Activated CD8-positive, alpha-beta memory T cell treated with anti-CD3 and anti-CD28 coated beads, Interleukin-2, amount 10 ng/mL, durations not matched to agents 7 days and 5 days (primary cell): ENCODE measurements at regions not wholly inside any gene's neighbourhood (a gene's known extent, or its start where the extent isn't known, plus 50 kb on each side); places are given as distances from the start of the nearest gene placed in this dataset.

ENCODE experiments used
- ATAC-seq: fragments of 150-1000 bp; cut with Tn5 transposase; one replicate; pipeline ENCODE4 v1.10.0; 2021; ENCODE audit warnings: moderate library complexity
- CTCF ChIA-PET: fragments of 350-600 bp; sonication (Branson Sonifier 250); formaldehyde crosslinking; loops from one replicate; lab custom pipeline; 2021; ENCODE audit warnings: antibody characterized with exemption; lab: Charles Lee
- DNase-seq: peaks from one replicate; pipeline ENCODE4 v3.0.0-alpha.2; 2020
- H3K27ac Mint-ChIP-seq: one replicate; pipeline ENCODE4 v1.8.0; 2021; ENCODE audit warnings: mild to moderate bottlenecking, mixed read lengths
- H3K27me3 Mint-ChIP-seq: one replicate; pipeline ENCODE4 v1.8.0; 2021; ENCODE audit warnings: mixed read lengths
- H3K36me3 Mint-ChIP-seq: one replicate; pipeline ENCODE4 v1.8.0; 2021; ENCODE audit warnings: mild to moderate bottlenecking, mixed read lengths
- H3K4me1 Mint-ChIP-seq: one replicate; pipeline ENCODE4 v1.8.0; 2021; ENCODE audit warnings: mixed read lengths
- H3K4me3 Mint-ChIP-seq: one replicate; pipeline ENCODE4 v1.8.0; 2021; ENCODE audit warnings: mild to moderate bottlenecking, moderate library complexity, mixed read lengths
- H3K9me3 Mint-ChIP-seq: one replicate; pipeline ENCODE4 v1.8.0; 2022; ENCODE audit warnings: low read depth, mixed read lengths

GRCh38 chr6:142542704-142543233, 241.0 kb downstream of the ADGRG6 start:
- CTCF ChIA-PET = no interaction called here
- no peak for ATAC-seq
- Mint-ChIP-seq H3K36me3 (no peaks in the 10 kb centered on the region), H3K4me1 (peaks cover 12% of the 10 kb centered on the region), H3K27ac (no peak overlapping the region), H3K4me3 (no peak overlapping the region), H3K9me3 (no peaks in the 10 kb centered on the region), H3K27me3 (peaks cover 2% of the 10 kb centered on the region)
- DNase-seq = no peak

GRCh38 chr6:142543606-142544005, 241.8 kb downstream of the ADGRG6 start:
- H3K36me3 Mint-ChIP-seq = no peaks in the 10 kb centered on the region
- H3K4me1 Mint-ChIP-seq = peaks cover 17% of the 10 kb centered on the region
- DNase-seq = no peak
- CTCF ChIA-PET = no interaction called here
- H3K4me3 Mint-ChIP-seq = no peak overlapping the region
- no peak overlapping the region for H3K27ac Mint-ChIP-seq
- peaks cover 6% of the 10 kb centered on the region for H3K27me3 Mint-ChIP-seq
- no peak for ATAC-seq
- H3K9me3 Mint-ChIP-seq = no peaks in the 10 kb centered on the region

- Mint-ChIP-seq H3K9me3 (no peaks in the 10 kb centered on the region), H3K27ac (no peak overlapping the region), H3K27me3 (peaks cover 6% of the 10 kb centered on the region), H3K36me3 (no peaks in the 10 kb centered on the region), H3K4me3 (no peak overlapping the region), H3K4me1 (peaks cover 24% of the 10 kb centered on the region)
- no peak for DNase-seq
- CTCF ChIA-PET = no interaction called here
- ATAC-seq = no peak
Measured at GRCh38 chr6:142544199-142544838, 242.5 kb downstream of the ADGRG6 start.

DNA sequence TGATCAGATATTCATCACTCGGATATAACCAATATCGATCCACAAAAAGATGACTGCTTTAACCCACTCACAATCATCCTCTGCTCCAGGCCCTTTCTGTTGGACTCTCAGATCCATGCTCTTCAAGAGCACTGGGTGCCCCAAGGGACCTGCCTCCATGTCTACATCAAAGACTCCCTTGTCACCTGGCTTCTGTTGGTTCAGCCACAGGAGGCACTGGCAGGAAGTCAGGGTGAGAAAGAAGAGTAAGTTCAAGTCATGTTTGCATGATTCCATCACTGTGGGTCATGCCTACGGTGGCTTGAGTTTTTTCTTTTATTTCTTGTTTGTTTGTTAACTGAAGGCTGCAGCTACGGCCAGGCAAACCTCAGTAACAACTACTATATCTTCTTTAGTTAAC, 243.3 kb downstream of the ADGRG6 start:
- peaks cover 26% of the 10 kb centered on the region for H3K4me1 Mint-ChIP-seq
- no peak overlapping the region for H3K4me3 Mint-ChIP-seq
- CTCF ChIA-PET = no interaction called here
- ATAC-seq (no peak), DNase-seq (no peak)
- H3K27me3 Mint-ChIP-seq = peaks cover 6% of the 10 kb centered on the region
- H3K9me3 Mint-ChIP-seq = no peaks in the 10 kb centered on the region
- H3K36me3 Mint-ChIP-seq = no peaks in the 10 kb centered on the region
- H3K27ac Mint-ChIP-seq = no peak overlapping the region

- H3K4me3 Mint-ChIP-seq = no peak overlapping the region
- H3K9me3 Mint-ChIP-seq = no peaks in the 10 kb centered on the region
- H3K27me3 Mint-ChIP-seq = peaks cover 22% of the 10 kb centered on the region
- H3K27ac Mint-ChIP-seq = no peak overlapping the region
- DNase-seq (no peak), ATAC-seq (no peak)
- H3K36me3 Mint-ChIP-seq = no peaks in the 10 kb centered on the region
- CTCF ChIA-PET = no interaction called here
- peaks cover 36% of the 10 kb centered on the region for H3K4me1 Mint-ChIP-seq
Measured at GRCh38 chr6:142548566-142548965, 246.8 kb downstream of the ADGRG6 start.

DNA sequence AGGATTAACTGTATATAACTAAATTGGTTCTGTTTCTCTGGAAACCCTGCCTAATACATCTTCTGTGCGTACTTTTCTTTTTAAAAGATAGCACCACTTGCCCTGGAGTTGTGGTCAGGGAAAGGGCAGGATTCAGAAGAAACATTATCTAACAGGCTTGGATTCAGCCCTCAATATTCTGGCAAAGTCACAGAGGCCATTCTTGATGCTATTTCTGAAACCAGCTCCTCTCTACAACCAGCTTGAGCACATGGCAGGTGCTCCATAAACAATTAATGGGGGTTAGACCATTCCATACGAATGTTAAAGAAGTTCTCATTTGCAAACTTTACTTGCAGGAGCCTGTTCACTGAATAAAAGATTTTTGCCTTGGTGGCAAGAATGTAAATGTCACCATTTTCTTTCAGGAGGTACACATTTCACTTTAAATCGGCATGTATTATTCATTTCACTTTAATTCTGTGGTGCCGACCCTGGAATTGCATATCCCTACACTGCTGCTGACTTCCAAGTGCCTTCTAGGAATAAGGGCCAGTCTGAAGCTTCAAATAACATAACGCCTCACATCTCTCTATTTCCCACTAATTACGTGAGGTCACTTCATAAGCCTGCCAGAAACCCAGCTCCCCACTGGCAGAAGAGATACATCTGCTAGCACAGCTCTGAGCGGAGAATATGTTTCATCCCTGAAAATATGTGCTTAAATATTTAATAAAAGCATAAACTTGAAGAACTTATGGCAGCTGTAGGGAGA, 248.7 kb downstream of the ADGRG6 start:
- Mint-ChIP-seq H3K36me3 (no peaks in the 10 kb centered on the region), H3K27me3 (peaks cover 22% of the 10 kb centered on the region), H3K9me3 (no peaks in the 10 kb centered on the region), H3K4me1 (peaks cover 25% of the 10 kb centered on the region), H3K4me3 (no peak overlapping the region), H3K27ac (no peak overlapping the region)
- CTCF ChIA-PET = interaction anchor here (1.3 kb wide), 1 partner anchor 77 kb away, joined by 3 read pairs; no protein-coding TSS in a partner anchor
- ATAC-seq (no peak), DNase-seq (no peak)

DNA sequence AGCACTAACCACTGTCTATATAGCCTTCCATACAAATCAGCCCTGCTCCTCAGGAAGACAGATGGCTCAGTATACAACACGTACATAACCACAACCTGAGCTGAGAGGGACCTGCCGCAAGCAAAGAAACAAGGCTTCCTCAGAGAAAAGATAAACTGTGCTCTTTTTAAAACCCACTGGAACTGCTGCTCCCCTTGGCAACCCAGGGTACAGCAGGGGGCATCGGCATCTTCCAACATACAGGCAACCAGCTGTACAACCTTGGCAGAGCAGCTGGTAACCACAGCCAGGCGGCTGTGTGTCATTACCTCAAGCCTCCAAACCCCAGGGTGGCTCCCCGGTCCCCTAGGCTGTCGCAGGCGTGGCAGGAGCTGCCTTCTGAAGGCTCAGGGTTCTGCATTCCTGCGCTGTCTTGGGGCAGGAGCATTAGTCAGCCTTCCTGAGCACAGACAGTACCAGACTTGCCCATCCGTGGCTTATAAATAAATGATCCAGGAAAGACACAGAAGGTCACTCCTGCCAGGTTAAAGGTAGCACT, 249.5 kb downstream of the ADGRG6 start:
- DNase-seq (peak; percentile 62), ATAC-seq (peak; percentile 79)
- Mint-ChIP-seq H3K4me1 (peaks cover 24% of the 10 kb centered on the region), H3K27me3 (peaks cover 22% of the 10 kb centered on the region), H3K4me3 (no peak overlapping the region), H3K36me3 (no peaks in the 10 kb centered on the region), H3K27ac (no peak overlapping the region), H3K9me3 (no peaks in the 10 kb centered on the region)
- CTCF ChIA-PET = interaction anchor here (1.3 kb wide), 1 partner anchor 78 kb away, joined by 3 read pairs; no protein-coding TSS in a partner anchor

DNA sequence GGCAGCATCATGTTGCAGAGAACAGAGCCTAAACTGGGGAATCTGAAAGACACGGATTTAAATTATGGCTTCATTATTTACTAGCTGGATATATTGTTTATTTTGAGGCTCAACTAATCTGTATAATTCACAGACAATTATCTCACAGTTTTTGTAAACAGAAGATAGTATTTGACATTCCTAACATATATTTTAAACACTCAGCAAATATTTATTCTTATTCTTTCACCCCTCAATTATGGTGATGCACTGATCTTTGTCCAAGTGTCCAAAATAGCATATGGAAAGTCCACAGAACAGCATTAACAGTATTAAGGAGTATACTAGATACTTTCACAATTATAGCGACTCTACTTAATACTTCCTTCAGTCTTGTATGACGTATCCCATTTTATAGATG, 257.0 kb downstream of the ADGRG6 start:
- DNase-seq (no peak), ATAC-seq (no peak)
- Mint-ChIP-seq H3K4me1 (peaks cover 9% of the 10 kb centered on the region), H3K9me3 (no peaks in the 10 kb centered on the region), H3K27ac (no peak overlapping the region), H3K27me3 (no peaks in the 10 kb centered on the region), H3K36me3 (no peaks in the 10 kb centered on the region), H3K4me3 (no peak overlapping the region)
- CTCF ChIA-PET = interaction anchor here (0.7 kb wide), 1 partner anchor 8 kb away, joined by 4 read pairs; no protein-coding TSS in a partner anchor

DNA sequence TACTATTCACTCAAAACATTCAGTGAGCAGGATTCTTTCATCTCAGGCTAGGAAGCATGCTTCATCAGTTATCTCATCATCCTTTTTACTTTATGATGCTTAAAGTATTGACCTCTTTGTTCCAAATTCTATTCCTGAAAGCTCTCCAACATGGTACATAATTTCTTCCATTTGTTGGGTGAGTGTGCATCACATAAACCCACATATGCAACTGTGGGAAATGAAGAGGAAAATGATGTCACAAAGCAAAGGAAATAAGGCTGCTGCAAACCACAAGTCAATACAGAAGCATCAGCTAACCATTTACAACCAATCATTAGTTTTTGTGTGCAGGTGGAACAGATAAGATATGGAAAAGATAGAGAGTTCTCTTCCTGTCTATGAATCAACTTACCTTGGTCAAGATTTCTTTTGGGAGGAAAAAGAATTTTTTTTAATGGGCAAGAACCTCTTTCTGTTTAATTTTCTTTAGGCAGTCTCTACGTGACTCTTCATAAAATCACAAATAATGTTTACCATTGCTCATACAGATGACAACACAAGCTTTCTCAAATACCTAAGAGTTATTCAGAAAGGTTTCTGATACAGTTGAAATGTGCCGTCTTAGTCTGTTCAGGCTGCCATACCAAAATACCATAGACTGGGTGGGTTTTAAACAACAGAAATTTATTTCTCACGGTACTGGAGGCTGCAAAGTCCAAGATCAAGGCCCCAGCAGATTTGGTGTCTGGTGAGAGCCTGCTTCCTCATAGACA, 259.9 kb downstream of the ADGRG6 start:
- no peak overlapping the region for H3K4me3 Mint-ChIP-seq
- H3K4me1 Mint-ChIP-seq = peaks cover 9% of the 10 kb centered on the region
- no peaks in the 10 kb centered on the region for H3K36me3 Mint-ChIP-seq
- CTCF ChIA-PET = no interaction called here
- no peaks in the 10 kb centered on the region for H3K9me3 Mint-ChIP-seq
- no peak overlapping the region for H3K27ac Mint-ChIP-seq
- ATAC-seq = no peak
- H3K27me3 Mint-ChIP-seq = no peaks in the 10 kb centered on the region
- DNase-seq = no peak

DNA sequence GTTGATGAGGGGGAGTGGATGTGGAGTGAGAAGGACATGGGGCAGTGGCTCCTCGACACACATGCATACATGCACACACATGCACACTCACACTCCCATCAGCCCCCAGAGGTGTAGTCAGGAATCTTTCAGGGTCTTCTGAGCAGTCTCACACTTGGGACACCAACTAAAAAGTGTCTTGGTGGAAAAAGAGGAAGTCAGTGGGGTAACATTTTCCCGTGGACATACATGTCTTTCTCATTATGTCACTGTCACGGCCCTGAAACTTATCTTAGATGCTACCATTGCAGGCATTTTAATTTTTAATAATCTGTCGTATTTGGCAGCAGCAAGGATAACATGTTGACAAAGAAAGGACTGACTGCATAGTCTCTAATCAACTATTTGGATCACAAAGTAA, 261.1 kb downstream of the ADGRG6 start:
- CTCF ChIA-PET = no interaction called here
- H3K9me3 Mint-ChIP-seq = no peaks in the 10 kb centered on the region
- H3K4me1 Mint-ChIP-seq = peaks cover 9% of the 10 kb centered on the region

GRCh38 chr6:142566628-142567396, 265.0 kb downstream of the ADGRG6 start:
- Mint-ChIP-seq H3K4me3 (no peak overlapping the region), H3K36me3 (no peaks in the 10 kb centered on the region), H3K27me3 (no peaks in the 10 kb centered on the region), H3K9me3 (no peaks in the 10 kb centered on the region), H3K27ac (no peak overlapping the region), H3K4me1 (peaks cover 26% of the 10 kb centered on the region)
- DNase-seq (peak; percentile 60), ATAC-seq (peak; percentile 63)
- CTCF ChIA-PET = interaction anchor here (0.6 to 1.1 kb wide), 9 partner anchors 9 to 859 kb away, joined by 3 to 6 read pairs (median 3); no protein-coding TSS in a partner anchor

More for the DNA sequence above, 261.1 kb downstream of the ADGRG6 start:
- Mint-ChIP-seq H3K27me3 (no peaks in the 10 kb centered on the region), H3K27ac (no peak overlapping the region), H3K4me3 (no peak overlapping the region), H3K36me3 (no peaks in the 10 kb centered on the region)
- no peak for DNase-seq
- no peak for ATAC-seq

DNA sequence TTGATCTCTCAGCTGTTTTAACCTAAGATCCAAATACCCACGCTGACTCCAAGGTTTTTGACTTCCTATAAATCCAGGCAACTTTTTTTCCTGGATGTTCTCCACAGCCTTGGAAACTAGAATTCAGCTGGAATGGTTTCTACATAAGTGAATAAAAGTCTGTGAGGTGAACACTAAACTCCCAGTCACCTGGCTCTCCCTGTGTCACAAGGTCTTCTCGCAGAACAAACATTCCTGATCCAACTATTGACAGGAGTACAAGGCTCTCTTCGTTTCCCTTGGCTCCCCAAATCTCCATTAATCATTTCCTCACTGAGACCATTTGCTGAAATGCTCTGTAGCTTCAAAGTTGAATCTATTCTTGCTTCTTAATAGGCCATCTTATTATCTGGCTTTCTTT, 265.7 kb downstream of the ADGRG6 start:
- Mint-ChIP-seq H3K4me3 (no peak overlapping the region), H3K9me3 (no peaks in the 10 kb centered on the region), H3K36me3 (no peaks in the 10 kb centered on the region), H3K27ac (no peak overlapping the region), H3K27me3 (no peaks in the 10 kb centered on the region), H3K4me1 (peaks cover 24% of the 10 kb centered on the region)
- ATAC-seq (no peak), DNase-seq (no peak)
- CTCF ChIA-PET = interaction anchor here (0.6 to 0.9 kb wide), 4 partner anchors 9 to 287 kb away, joined by 3 read pairs; no protein-coding TSS in a partner anchor
